ENCODE measurements at regions not wholly inside any gene's neighbourhood (a gene's known extent, or its start where the extent isn't known, plus 50 kb on each side); places are given as distances from the start of the nearest gene placed in this dataset.
A peak's percentile ranks its signal among the peaks of the same experiment; 100 is the strongest.

DNA sequence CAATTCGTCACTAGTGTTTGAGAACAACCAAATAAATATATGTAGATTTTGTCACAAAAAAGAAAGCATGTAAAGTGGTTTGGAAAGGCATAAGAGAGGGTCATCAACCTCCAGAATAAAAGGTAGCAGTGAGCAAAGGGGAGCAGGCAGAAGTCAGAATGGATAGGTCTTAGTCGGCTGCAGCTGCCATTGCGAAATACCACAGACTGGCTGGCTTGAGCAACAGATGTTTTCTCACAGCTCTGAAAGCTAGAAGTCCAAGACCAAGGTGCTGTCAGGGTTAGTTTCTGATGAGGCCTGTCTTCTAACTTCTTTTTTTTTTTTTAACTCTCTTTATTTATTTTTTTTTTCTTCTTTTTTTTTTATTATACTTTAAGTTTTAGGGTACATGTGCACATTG lies 208.1 kb upstream of the PIK3R1 start:
- DNase-seq (ENCODE audit: low read depth): peak; percentile 88
- TF ChIP-seq, protein P1, sequence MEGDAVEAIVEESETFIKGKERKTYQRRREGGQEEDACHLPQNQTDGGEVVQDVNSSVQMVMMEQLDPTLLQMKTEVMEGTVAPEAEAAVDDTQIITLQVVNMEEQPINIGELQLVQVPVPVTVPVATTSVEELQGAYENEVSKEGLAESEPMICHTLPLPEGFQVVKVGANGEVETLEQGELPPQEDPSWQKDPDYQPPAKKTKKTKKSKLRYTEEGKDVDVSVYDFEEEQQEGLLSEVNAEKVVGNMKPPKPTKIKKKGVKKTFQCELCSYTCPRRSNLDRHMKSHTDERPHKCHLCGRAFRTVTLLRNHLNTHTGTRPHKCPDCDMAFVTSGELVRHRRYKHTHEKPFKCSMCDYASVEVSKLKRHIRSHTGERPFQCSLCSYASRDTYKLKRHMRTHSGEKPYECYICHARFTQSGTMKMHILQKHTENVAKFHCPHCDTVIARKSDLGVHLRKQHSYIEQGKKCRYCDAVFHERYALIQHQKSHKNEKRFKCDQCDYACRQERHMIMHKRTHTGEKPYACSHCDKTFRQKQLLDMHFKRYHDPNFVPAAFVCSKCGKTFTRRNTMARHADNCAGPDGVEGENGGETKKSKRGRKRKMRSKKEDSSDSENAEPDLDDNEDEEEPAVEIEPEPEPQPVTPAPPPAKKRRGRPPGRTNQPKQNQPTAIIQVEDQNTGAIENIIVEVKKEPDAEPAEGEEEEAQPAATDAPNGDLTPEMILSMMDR (IDR thresholded peaks at IDR 0.05; ENCODE audit: insufficient read depth, low read depth, low read length, missing control alignments): no peak
- no peak overlapping the region for H3K4me3 ChIP-seq (ENCODE audit: low read length)

GRCh38 chr5:68002836-68003235 lies 212.7 kb upstream of the PIK3R1 start:
- no peak for DNase-seq (ENCODE audit: low read depth)

GRCh38 chr5:68000805-68001204 lies 214.8 kb upstream of the PIK3R1 start:
- TF ChIP-seq, protein P1 (IDR thresholded peaks at IDR 0.05; ENCODE audit: insufficient read depth, low read depth, low read length, missing control alignments): no peak
- no peak overlapping the region for H3K4me3 ChIP-seq (ENCODE audit: low read length)
- no peak for DNase-seq (ENCODE audit: low read depth)

More at GRCh38 chr5:68002836-68003235, 212.7 kb upstream of the PIK3R1 start:
- H3K4me3 ChIP-seq (ENCODE audit: low read length): no peak overlapping the region
- TF ChIP-seq, protein P1 (IDR thresholded peaks at IDR 0.05; ENCODE audit: insufficient read depth, low read depth, low read length, missing control alignments): no peak

DNA sequence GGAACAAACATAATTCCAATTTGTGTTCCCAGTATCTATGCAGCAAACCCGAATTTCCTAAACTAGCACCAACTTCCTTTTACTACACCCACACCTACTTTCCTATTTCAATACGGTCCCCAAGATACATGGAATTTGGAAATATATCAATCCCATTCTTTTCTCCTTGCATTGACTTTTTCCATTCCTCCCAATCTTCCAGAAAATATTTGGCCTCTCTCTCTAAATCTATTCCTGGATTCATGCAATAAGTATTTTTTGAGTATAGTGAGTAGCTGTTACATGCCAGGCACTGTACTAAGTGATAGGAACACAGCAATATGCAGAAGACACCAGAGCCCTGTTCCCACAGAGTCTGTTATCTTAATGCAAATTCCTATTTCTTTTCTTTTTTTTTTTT lies 216.2 kb upstream of the PIK3R1 start:
- TF ChIP-seq, protein P1 (IDR thresholded peaks at IDR 0.05; ENCODE audit: insufficient read depth, low read depth, low read length, missing control alignments): no peak
- no peak overlapping the region for H3K4me3 ChIP-seq (ENCODE audit: low read length)
- DNase-seq (ENCODE audit: low read depth): no peak

DNA sequence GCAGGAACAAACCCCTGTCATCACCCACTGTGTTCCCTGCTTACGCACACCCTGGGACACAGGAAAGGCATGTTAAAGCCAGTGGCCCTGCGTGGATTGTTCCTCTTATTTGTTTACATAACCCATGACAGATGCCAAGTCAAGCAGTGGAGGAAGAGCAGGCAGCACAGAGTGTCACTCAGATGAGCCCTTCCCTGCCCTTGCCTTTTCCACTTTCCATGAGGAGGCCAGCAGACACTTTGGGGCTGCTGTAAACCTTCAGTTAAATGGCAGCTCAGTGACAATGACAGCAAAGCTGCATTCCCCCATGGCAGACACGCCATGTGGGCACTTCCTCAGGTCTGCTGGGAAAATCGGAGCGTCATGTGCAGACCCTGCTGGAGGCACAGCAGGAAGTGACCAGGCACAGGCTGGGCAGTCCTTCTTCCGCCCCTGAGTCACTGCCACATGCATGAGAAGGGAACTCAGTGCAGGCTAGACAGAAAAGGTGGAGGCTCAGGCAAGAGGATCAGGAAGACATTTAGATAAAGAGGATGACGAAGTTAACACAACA lies 216.8 kb upstream of the PIK3R1 start:
- TF ChIP-seq, protein P1 (IDR thresholded peaks at IDR 0.05; ENCODE audit: insufficient read depth, low read depth, low read length, missing control alignments): no peak
- DNase-seq (ENCODE audit: low read depth): peak; percentile 71
- H3K4me3 ChIP-seq (ENCODE audit: low read length): no peak overlapping the region

- no peak for DNase-seq (ENCODE audit: low read depth)
- H3K4me3 ChIP-seq (ENCODE audit: low read length): no peak overlapping the region
- TF ChIP-seq, protein P1 (IDR thresholded peaks at IDR 0.05; ENCODE audit: insufficient read depth, low read depth, low read length, missing control alignments): no peak
These were observed 217.6 kb upstream of the PIK3R1 start for GRCh38 chr5:67997892-67998457.

DNA sequence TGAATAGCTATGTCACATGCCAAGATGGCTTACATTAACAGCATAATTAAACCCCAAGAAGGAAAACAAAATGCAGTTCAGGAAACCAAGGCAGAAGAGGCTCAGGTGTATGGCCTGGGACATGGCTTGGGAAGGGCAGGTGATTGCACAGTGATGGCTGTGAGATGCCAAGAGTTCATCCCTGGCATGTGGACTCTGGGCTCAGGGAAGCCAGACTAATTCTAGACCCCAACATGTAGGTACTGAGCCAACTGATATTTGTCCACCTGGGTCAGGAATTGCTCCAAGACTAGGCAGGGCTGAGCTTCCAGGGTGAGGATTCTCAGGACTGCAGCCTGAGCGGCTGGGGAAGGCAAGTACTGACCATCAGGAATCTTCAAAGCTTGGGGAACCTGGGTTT lies 218.4 kb upstream of the PIK3R1 start:
- TF ChIP-seq, protein P1 (IDR thresholded peaks at IDR 0.05; ENCODE audit: insufficient read depth, low read depth, low read length, missing control alignments): no peak
- H3K4me3 ChIP-seq (ENCODE audit: low read length): no peak overlapping the region
- DNase-seq (ENCODE audit: low read depth): no peak
